ENCODE measurements at regions not wholly inside any gene's neighbourhood (a gene's known extent, or its start where the extent isn't known, plus 50 kb on each side); places are given as distances from the start of the nearest gene placed in this dataset.

GRCh38 chr4:31998807-31999206 lies 1278.6 kb downstream of the PCDH7 start:
- DNase-seq = no peak

GRCh38 chr4:31999848-32000247 lies 1279.7 kb downstream of the PCDH7 start:
- DNase-seq = no peak

DNA sequence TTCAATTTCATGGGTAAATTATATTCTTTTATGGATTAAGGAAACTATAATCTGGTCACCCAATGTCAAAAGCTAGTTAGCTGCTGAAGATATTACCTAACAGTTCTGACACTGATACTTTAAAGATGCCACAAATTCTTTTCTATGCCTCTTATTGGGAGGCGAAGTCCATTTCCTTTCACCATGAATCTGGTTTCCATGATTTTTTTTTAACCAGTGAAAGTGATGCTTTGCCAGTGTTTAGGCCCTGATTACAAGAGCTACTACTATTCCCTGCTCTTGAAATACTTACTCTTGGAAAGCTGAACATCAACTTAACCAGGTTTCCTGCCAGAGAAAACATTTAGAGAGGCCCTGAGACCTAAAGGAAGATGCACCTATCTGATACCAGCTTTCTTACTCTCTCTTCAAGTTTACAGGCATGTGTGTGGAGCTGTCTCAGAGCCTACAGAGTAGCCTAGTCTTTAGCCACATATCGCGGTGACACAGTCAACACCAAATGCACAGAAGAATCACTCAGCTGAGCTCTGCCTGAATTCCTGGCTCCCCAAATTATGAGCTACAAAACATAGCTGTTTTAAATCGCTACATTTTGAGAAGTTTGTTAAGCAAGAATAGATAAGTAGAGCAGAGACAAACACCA lies 1280.8 kb downstream of the PCDH7 start:
- no peak for DNase-seq

GRCh38 chr4:32002037-32002747 lies 1282.0 kb downstream of the PCDH7 start:
- DNase-seq = no peak

DNA sequence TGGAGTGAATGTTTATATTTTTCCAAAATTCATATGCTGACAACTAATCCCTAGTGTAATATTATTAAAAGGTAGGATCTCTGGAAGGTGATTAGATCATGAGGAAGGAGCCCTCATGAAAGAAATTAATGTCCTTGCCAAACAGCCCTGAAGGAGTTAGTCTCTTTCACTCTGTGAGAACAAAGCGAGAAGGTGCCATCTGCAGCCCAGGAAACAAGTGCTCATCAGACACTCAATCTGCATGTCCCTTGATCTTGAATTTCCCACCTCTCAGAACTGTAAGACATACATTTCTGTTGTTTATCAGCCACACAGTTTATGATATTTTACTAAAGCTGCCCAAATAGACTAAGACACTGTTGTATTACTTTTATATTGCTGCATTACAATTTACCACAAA lies 1283.4 kb downstream of the PCDH7 start:
- no peak for DNase-seq

DNA sequence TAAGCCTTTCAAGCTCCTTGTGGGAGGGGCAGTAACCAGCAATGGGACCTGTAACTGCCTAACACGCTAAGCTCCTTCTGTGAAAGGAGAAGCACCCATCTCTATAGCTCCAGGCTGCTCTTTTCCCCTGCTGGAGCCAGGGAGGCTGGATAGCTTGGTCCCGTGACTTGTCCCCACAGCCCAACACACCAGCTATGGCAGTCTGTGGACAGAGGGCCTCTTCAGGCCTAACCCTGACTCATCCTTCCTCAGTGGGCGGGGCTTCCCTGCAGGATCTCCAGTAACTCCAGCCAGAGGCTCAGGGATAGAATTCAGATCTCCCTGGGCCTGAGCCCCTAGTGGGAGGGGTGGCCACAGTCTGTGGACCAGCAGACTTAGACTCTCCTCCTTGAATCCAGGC lies 1290.1 kb downstream of the PCDH7 start:
- no peak for DNase-seq

GRCh38 chr4:32022071-32022470 lies 1301.9 kb downstream of the PCDH7 start:
- no peak for DNase-seq

- DNase-seq = no peak
Observed at GRCh38 chr4:32025851-32026459, 1305.8 kb downstream of the PCDH7 start.

DNA sequence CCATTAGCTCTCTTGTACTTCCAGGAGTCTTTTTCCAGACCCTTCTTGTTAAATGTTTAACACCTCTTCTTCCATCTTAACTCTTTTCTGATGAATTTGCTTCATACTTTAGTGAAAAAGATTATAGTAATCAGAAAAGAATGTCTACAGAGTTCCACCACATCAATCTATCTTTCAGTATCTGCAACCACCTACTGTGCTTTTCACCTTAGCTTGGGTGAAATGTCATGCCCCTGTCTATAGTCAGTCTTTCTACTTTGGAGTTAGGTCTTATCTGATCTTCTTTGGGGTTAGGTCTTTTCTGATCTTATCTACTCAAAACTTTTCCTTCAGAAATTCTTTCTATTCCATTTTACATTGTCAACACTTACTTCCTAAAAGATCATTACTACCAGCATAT lies 1310.2 kb downstream of the PCDH7 start:
- DNase-seq = no peak

DNA sequence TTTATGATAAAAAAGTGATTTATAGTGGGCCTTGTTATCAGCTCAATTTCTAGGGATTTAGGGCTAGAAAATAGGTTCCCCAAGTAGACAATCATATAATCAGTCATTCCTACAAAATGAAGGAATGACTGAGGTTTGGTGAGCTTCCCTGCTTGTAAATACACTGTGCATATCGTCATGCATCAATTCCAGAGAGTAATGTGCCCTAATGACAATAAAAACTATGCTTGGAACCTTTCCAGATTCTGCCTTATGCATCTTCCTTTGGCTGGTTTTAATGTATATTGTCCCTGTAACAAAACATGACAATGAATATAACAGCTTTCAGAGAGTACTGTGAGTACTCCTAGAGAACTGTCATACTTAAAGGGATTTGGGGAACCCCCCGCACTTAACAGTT lies 1310.9 kb downstream of the PCDH7 start:
- DNase-seq = no peak

GRCh38 chr4:32032136-32032672 lies 1312.0 kb downstream of the PCDH7 start:
- no peak for DNase-seq

DNA sequence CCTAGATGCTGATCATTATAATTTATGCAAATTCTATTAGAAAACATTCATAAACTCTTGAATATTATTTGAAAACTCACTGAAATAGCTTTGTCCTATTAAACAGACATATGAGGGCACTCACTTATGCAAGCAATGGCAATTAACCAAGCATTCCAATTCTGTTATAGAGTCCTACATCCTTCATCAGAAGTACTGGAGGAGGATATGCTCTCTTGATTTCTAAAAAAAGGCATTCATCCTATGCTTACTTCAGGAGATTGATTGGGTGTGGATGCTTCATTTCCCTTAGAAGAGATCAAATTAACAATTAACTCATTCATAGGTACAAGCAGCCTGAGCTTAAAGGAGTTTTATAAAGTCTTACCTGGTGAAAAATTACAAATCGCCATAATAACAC lies 1317.2 kb downstream of the PCDH7 start:
- DNase-seq = no peak

- no peak for DNase-seq
Observed at GRCh38 chr4:32042486-32043247, 1322.5 kb downstream of the PCDH7 start.

GRCh38 chr4:32043248-32043633 lies 1323.1 kb downstream of the PCDH7 start:
- DNase-seq = no peak

- no peak for DNase-seq
Observed at GRCh38 chr4:32061916-32062315, 1341.7 kb downstream of the PCDH7 start.

GRCh38 chr4:32073542-32073941 lies 1353.4 kb downstream of the PCDH7 start:
- no peak for DNase-seq

- DNase-seq = no peak
Observed at GRCh38 chr4:32087211-32087610, 1367.0 kb downstream of the PCDH7 start.

GRCh38 chr4:32094987-32095386 lies 1374.8 kb downstream of the PCDH7 start:
- no peak for DNase-seq

- DNase-seq = no peak
Observed at GRCh38 chr4:32102896-32103295, 1382.7 kb downstream of the PCDH7 start.

GRCh38 chr4:32106767-32107166 lies 1386.6 kb downstream of the PCDH7 start:
- no peak for DNase-seq

DNA sequence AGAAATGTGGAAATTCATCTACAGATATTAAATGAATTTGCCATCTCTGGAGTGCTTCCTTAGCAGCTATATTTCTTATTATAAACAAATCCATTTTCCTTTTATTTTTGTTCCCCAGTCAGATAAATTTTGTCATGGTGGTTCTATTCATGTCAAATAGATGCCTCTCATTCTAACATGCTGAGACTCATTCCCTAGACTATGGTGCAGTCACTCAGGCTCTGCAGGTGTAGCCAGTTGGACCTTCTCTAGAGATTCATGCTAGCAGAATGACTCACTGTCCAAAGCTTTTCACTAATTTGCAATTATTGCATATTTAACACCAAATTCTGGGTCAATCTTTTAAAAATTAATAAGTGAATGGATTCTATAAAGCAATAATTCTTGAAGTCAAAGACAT lies 1392.7 kb downstream of the PCDH7 start:
- DNase-seq = no peak

- no peak for DNase-seq
Observed at GRCh38 chr4:32117693-32118092, 1397.5 kb downstream of the PCDH7 start.

DNA sequence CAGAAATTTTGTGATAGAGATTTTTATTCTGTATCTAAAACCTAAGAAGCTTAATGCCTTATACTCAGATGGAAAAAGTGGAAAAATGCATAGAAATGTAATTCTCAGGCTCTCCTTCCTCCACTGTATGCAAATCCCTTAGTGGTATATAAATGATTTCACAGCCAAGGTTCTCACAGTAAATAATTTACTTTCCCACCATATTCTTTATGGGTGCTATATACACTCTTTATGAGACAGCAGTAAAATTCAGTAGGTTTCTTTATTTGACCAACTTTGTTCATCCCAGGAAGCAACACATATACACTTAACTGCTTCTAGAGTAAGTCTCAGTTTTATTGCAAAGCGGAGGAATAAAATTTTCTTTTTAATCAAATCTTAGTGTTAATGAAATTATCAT lies 1399.7 kb downstream of the PCDH7 start:
- DNase-seq = no peak

All from CD4-positive, alpha-beta T cell treated with Interleukin-21 for 1 hour (primary cell).